ENCODE measurements at regions not wholly inside any gene's neighbourhood (a gene's known extent, or its start where the extent isn't known, plus 50 kb on each side); places are given as distances from the start of the nearest gene placed in this dataset.

DNA sequence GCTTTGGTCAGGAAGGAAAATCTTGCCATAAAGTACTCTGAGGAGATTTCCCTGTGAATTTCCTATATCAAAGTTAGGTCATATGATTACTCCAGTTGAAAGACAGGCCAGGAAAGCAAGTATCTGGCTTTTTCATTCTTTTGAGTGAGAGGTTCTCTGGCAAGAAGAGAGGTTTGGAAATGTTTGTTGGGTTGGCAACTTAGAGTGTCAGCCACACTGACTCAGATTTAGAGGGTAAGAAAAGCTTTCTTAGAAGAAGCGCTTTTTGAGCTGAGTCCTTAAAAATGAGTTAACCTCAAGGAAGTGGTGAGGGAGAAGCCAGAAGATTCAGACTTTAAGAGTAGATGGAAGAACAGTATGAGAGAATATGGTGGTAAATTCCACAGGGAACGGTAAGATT lies 86.1 kb upstream of the BDNF start:
- in situ Hi-C loops (cut with MboI) = no loop called here
- SMC1A ChIA-PET (ENCODE audit: uncharacterized antibody, unreplicated experiment) = no interaction called here
- RAD21 ChIA-PET (ENCODE audit: unreplicated experiment) = no interaction called here
- no peak for FAIRE-seq
- DNase-seq (ENCODE audit: low read depth, low spot score) = no peak
- BruUV-seq (replicated peaks) = no TSS peak
- intact Hi-C loops (cut with micrococcal nuclease; ENCODE audit: unreplicated experiment) = no loop called here
- H3K4me3 ChIP-seq = no peak overlapping the region
- H3K27ac ChIP-seq (ENCODE audit: control insufficient read depth, insufficient read depth) = no peak overlapping the region
- no peaks in the 10 kb centered on the region for H3K79me2 ChIP-seq (ENCODE audit: control insufficient read depth, insufficient read depth, low read length)
- POLR2A ChIA-PET = no interaction called here
- no peaks in the 10 kb centered on the region for H3K9me3 ChIP-seq (replicated peaks; ENCODE audit: control insufficient read depth, insufficient read depth, low read length)
- TF ChIP-seq MEF2B (IDR thresholded peaks at IDR 0.05; ENCODE audit: partially characterized antibody, poor library complexity, severe bottlenecking) (no peak), CBX3 (IDR thresholded peaks at IDR 0.05; ENCODE audit: borderline replicate concordance, low read depth) (no peak), BACH1 (IDR thresholded peaks at IDR 0.05; ENCODE audit: borderline replicate concordance) (no peak), ASH2L (IDR thresholded peaks at IDR 0.05; ENCODE audit: borderline replicate concordance, low read depth) (no peak), CHD2 (IDR thresholded peaks at IDR 0.05; ENCODE audit: borderline replicate concordance, low read depth, low read length) (no peak), SMAD5 (IDR thresholded peaks at IDR 0.05; ENCODE audit: low read depth) (no peak)
- TF ChIP-seq, protein P1, sequence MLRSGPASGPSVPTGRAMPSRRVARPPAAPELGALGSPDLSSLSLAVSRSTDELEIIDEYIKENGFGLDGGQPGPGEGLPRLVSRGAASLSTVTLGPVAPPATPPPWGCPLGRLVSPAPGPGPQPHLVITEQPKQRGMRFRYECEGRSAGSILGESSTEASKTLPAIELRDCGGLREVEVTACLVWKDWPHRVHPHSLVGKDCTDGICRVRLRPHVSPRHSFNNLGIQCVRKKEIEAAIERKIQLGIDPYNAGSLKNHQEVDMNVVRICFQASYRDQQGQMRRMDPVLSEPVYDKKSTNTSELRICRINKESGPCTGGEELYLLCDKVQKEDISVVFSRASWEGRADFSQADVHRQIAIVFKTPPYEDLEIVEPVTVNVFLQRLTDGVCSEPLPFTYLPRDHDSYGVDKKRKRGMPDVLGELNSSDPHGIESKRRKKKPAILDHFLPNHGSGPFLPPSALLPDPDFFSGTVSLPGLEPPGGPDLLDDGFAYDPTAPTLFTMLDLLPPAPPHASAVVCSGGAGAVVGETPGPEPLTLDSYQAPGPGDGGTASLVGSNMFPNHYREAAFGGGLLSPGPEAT (IDR thresholded peaks at IDR 0.05; ENCODE audit: low read depth) = no peak
- TF ChIP-seq, protein P2, sequence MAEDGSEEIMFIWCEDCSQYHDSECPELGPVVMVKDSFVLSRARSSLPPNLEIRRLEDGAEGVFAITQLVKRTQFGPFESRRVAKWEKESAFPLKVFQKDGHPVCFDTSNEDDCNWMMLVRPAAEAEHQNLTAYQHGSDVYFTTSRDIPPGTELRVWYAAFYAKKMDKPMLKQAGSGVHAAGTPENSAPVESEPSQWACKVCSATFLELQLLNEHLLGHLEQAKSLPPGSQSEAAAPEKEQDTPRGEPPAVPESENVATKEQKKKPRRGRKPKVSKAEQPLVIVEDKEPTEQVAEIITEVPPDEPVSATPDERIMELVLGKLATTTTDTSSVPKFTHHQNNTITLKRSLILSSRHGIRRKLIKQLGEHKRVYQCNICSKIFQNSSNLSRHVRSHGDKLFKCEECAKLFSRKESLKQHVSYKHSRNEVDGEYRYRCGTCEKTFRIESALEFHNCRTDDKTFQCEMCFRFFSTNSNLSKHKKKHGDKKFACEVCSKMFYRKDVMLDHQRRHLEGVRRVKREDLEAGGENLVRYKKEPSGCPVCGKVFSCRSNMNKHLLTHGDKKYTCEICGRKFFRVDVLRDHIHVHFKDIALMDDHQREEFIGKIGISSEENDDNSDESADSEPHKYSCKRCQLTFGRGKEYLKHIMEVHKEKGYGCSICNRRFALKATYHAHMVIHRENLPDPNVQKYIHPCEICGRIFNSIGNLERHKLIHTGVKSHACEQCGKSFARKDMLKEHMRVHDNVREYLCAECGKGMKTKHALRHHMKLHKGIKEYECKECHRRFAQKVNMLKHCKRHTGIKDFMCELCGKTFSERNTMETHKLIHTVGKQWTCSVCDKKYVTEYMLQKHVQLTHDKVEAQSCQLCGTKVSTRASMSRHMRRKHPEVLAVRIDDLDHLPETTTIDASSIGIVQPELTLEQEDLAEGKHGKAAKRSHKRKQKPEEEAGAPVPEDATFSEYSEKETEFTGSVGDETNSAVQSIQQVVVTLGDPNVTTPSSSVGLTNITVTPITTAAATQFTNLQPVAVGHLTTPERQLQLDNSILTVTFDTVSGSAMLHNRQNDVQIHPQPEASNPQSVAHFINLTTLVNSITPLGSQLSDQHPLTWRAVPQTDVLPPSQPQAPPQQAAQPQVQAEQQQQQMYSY (CRISPR knock-in tag; IDR thresholded peaks at IDR 0.05) = no peak
- TF ChIP-seq, protein P3, sequence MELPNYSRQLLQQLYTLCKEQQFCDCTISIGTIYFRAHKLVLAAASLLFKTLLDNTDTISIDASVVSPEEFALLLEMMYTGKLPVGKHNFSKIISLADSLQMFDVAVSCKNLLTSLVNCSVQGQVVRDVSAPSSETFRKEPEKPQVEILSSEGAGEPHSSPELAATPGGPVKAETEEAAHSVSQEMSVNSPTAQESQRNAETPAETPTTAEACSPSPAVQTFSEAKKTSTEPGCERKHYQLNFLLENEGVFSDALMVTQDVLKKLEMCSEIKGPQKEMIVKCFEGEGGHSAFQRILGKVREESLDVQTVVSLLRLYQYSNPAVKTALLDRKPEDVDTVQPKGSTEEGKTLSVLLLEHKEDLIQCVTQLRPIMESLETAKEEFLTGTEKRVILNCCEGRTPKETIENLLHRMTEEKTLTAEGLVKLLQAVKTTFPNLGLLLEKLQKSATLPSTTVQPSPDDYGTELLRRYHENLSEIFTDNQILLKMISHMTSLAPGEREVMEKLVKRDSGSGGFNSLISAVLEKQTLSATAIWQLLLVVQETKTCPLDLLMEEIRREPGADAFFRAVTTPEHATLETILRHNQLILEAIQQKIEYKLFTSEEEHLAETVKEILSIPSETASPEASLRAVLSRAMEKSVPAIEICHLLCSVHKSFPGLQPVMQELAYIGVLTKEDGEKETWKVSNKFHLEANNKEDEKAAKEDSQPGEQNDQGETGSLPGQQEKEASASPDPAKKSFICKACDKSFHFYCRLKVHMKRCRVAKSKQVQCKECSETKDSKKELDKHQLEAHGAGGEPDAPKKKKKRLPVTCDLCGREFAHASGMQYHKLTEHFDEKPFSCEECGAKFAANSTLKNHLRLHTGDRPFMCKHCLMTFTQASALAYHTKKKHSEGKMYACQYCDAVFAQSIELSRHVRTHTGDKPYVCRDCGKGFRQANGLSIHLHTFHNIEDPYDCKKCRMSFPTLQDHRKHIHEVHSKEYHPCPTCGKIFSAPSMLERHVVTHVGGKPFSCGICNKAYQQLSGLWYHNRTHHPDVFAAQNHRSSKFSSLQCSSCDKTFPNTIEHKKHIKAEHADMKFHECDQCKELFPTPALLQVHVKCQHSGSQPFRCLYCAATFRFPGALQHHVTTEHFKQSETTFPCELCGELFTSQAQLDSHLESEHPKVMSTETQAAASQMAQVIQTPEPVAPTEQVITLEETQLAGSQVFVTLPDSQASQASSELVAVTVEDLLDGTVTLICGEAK (IDR thresholded peaks at IDR 0.05; ENCODE audit: borderline replicate concordance) = no peak
- H3K27me3 ChIP-seq (replicated peaks in 1 of 2; ENCODE audit: control insufficient read depth in 2 of 2, insufficient read depth in 2 of 2, low read length in 1 of 2) = no peaks in the 10 kb centered on the region
- no peaks in the 10 kb centered on the region for H3K36me3 ChIP-seq (ENCODE audit: control insufficient read depth in 2 of 2, insufficient read depth in 2 of 2, low read length in 1 of 2)
- no peak for ATAC-seq
- no peaks in the 10 kb centered on the region for H3K4me1 ChIP-seq (ENCODE audit: control insufficient read depth, insufficient read depth, low read length)
- H3K9ac ChIP-seq (ENCODE audit: control insufficient read depth, insufficient read depth, low read length) = no peak overlapping the region
- H2AFZ ChIP-seq (ENCODE audit: control insufficient read depth, low read depth, low read length) = no peak overlapping the region
- H3K4me2 ChIP-seq (ENCODE audit: control insufficient read depth, insufficient read depth) = no peak overlapping the region
- no peaks in the 10 kb centered on the region for H4K20me1 ChIP-seq (ENCODE audit: control insufficient read depth, insufficient read depth)
- WGBS (ENCODE audit: insufficient coverage, insufficient replicate concordance, low lambda C conversion rate, missing lambda C conversion rate) = 29% methylated on average over 2 of the region's 2 CpGs
- CTCF ChIA-PET = interaction anchor here (0.6 kb wide), 1 partner anchor 457 kb away, joined by 4 read pairs; no protein-coding TSS in a partner anchor
